HepG2 (cell line): ENCODE measurements at regions not wholly inside any gene's neighbourhood (a gene's known extent, or its start where the extent isn't known, plus 50 kb on each side); places are given as distances from the start of the nearest gene placed in this dataset.

Experiments
- ATAC-seq: fragments of 200-7000 bp; cut with Tn5 transposase; 3 replicates; pipeline ENCODE4 v1.9.1; 2020; ENCODE audit warnings: mild to moderate bottlenecking, moderate library complexity
- BruUV-seq: library from RNA; stranded (reverse); fragments of 400-500 nt; replicated peaks from 2 replicates; lab custom pipeline; 2021; lab: Mats Ljungman, UMichigan
- CTCF ChIA-PET: fragments of 300-600 bp; formaldehyde crosslinking; extraction: SDS; loops from one replicate; lab custom pipeline; 2021; ENCODE audit warnings: low total read pairs, inconsistent platforms, low intra/inter-chr PET ratio; lab: Yijun Ruan, JAX
- POLR2A ChIA-PET: fragments of 350-600 bp; sonication (Branson Sonifier 250); formaldehyde crosslinking; loops from one replicate; lab custom pipeline; 2020; ENCODE audit warnings: antibody characterized with exemption, inconsistent platforms; lab: Yijun Ruan, JAX
- DNase-seq: peaks from one replicate; pipeline ENCODE4 v3.0.0-alpha.2; 2015; ENCODE audit warnings: low spot score
- FAIRE-seq: peaks from 3 replicates; lab custom pipeline; 2011; peaks lifted over from hg19 to GRCh38; lab: Jason Lieb, UNC
- H2AFZ ChIP-seq: one replicate; pipeline ENCODE4 v1.6.1; 2011; ENCODE audit warnings: low read length, inconsistent platforms
- H3K27ac ChIP-seq: fragments of 300-600 bp; 3 replicates; pipeline ENCODE4 v1.8.0; 2011; ENCODE audit warnings: mixed run types, mild to moderate bottlenecking, mixed read lengths, low read length, inconsistent platforms; ENCODE audit not compliant: insufficient read depth; ENCODE audit errors: extremely low read length
- H3K27me3 ChIP-seq, 2 experiments: fragments of 200-600 bp in 1 of 2; 2 replicates in 1 of 2; 3 replicates in 1 of 2; pipeline versions ENCODE4 v1.6.0 to v1.8.0; 2011; ENCODE audit warnings: low read length in 2 of 2, mild to moderate bottlenecking in 2 of 2, moderate library complexity in 2 of 2, inconsistent platforms in 1 of 2; ENCODE audit not compliant: insufficient read depth in 2 of 2, control insufficient read depth in 1 of 2
- H3K36me3 ChIP-seq, 2 experiments: fragments of 200-600 bp in 1 of 2; replicated peaks in 1 of 2; 2 replicates in 1 of 2; 3 replicates in 1 of 2; pipeline versions ENCODE4 v1.5.1 to v1.8.0; 2011; ENCODE audit warnings: low read length in 2 of 2, inconsistent platforms in 1 of 2; ENCODE audit not compliant: insufficient read depth in 2 of 2, control insufficient read depth in 1 of 2
- H3K4me1 ChIP-seq: 2 replicates; pipeline ENCODE4 v1.5.1; 2012; ENCODE audit warnings: low read length, inconsistent platforms; ENCODE audit not compliant: insufficient read depth
- H3K4me2 ChIP-seq: 2 replicates; pipeline ENCODE4 v1.6.0; 2011; ENCODE audit warnings: low read depth, low read length, inconsistent platforms
- H3K4me3 ChIP-seq, 3 experiments: fragments of 200-600 bp in 1 of 3; sonication (generic), shearing (Covaris generic) in 1 of 3; replicated peaks in 1 of 3; 2 replicates each; pipeline ENCODE4 v1.5.1; 2011 to 2016; ENCODE audit warnings: low read length in 3 of 3, inconsistent platforms in 2 of 3, low read depth in 2 of 3, mild to moderate bottlenecking in 2 of 3, control low read depth in 1 of 3, mixed read lengths in 1 of 3; ENCODE audit not compliant: insufficient read depth in 1 of 3
- H3K79me2 ChIP-seq: one replicate; pipeline ENCODE4 v1.6.1; 2011; ENCODE audit warnings: low read length, inconsistent platforms; ENCODE audit not compliant: insufficient read depth
- H3K9ac ChIP-seq: 2 replicates; pipeline ENCODE4 v1.6.0; 2011; ENCODE audit warnings: mild to moderate bottlenecking, low read depth, low read length, inconsistent platforms; ENCODE audit not compliant: insufficient read depth
- H3K9me3 ChIP-seq: 2 replicates; pipeline ENCODE4 v1.5.1; 2012; ENCODE audit warnings: mild to moderate bottlenecking, low read length
- H4K20me1 ChIP-seq: 2 replicates; pipeline ENCODE4 v1.6.0; 2011; ENCODE audit warnings: inconsistent platforms, mild to moderate bottlenecking, low read length, moderate library complexity; ENCODE audit not compliant: insufficient read depth
- ADNP ChIP-seq: sonication (generic); formaldehyde crosslinking; IDR thresholded peaks from 2 replicates; pipeline ENCODE4 v1.4.0; 2020; ENCODE audit warnings: missing genetic modification reagents
- ATF7 ChIP-seq, 2 experiments: fragments of 450-650 bp in 1 of 2; sonication (generic) in 1 of 2; formaldehyde crosslinking in 1 of 2; IDR thresholded peaks; 2 replicates each; pipeline versions ENCODE4 v1.4.0 to v1.6.1; 2016 to 2020; ENCODE audit warnings: antibody characterized with exemption in 1 of 2, mild to moderate bottlenecking in 1 of 2, missing genetic modification reagents in 1 of 2
- DRAP1 ChIP-seq: IDR thresholded peaks from 2 replicates; pipeline ENCODE4 v1.6.1; 2016; ENCODE audit warnings: missing genetic modification reagents, missing compliant biosample characterization
- HMG20A ChIP-seq: IDR thresholded peaks from 2 replicates; pipeline ENCODE4 v1.6.1; 2016; ENCODE audit warnings: borderline replicate concordance
- HNF4A ChIP-seq: sonication (generic); formaldehyde crosslinking; IDR thresholded peaks from 2 replicates; pipeline ENCODE4 v1.4.0; 2020; ENCODE audit warnings: missing genetic modification reagents
- HNRNPH1 ChIP-seq: fragments of 200-400 bp; formaldehyde crosslinking; optimal IDR thresholded peaks from 2 replicates; pipeline ENCODE3; 2017; ENCODE audit warnings: mild to moderate bottlenecking, low read depth, low read length
- KAT2B ChIP-seq: fragments of 150-350 bp; IDR thresholded peaks from 2 replicates; pipeline ENCODE4 v1.6.1; 2014; ENCODE audit warnings: low read depth, low read length, borderline replicate concordance
- KAT7 ChIP-seq: IDR thresholded peaks from 2 replicates; pipeline ENCODE4 v1.6.1; 2018; ENCODE audit warnings: borderline replicate concordance, missing compliant biosample characterization
- MYPOP ChIP-seq: sonication (generic); formaldehyde crosslinking; IDR thresholded peaks from 2 replicates; pipeline ENCODE4 v1.8.1; 2023; ENCODE audit warnings: mild to moderate bottlenecking, moderate library complexity, missing genetic modification reagents
- NR2C2 ChIP-seq: sonication (generic); formaldehyde crosslinking; IDR thresholded peaks from 2 replicates; pipeline ENCODE4 v1.4.0; 2020; ENCODE audit warnings: missing genetic modification reagents, mild to moderate bottlenecking, moderate library complexity, borderline replicate concordance
- PHF5A ChIP-seq: IDR thresholded peaks from one replicate; pipeline ENCODE4 v1.6.1; 2018; ENCODE audit warnings: low read depth, missing genetic modification reagents; ENCODE audit not compliant: unreplicated experiment
- RARG ChIP-seq: sonication (generic); formaldehyde crosslinking; IDR thresholded peaks from 2 replicates; pipeline ENCODE4 v1.4.0; 2020; ENCODE audit warnings: low read depth, mild to moderate bottlenecking, missing genetic modification reagents
- TMF1 ChIP-seq: sonication (generic); formaldehyde crosslinking; IDR thresholded peaks from 2 replicates; pipeline ENCODE4 v1.8.1; 2022; ENCODE audit warnings: low read depth, missing genetic modification reagents
- ZFP36 ChIP-seq: fragments of 150-350 bp; IDR thresholded peaks from 2 replicates; pipeline ENCODE4 v1.6.1; 2018; ENCODE audit warnings: borderline replicate concordance, low read length, low read depth; ENCODE audit not compliant: partially characterized antibody
- ZNF124 ChIP-seq: sonication (generic); formaldehyde crosslinking; IDR thresholded peaks from 2 replicates; pipeline ENCODE4 v1.4.0; 2020; ENCODE audit warnings: missing genetic modification reagents
- ZNF589 ChIP-seq: sonication (generic); formaldehyde crosslinking; conservative IDR thresholded peaks from 2 replicates; pipeline ENCODE4 v1.8.0; 2022; ENCODE audit warnings: mild to moderate bottlenecking, moderate library complexity, missing genetic modification reagents
- WGBS: methylation state at CpG from one replicate; pipeline ENCODE4 v1.1.6; 2017; ENCODE audit warnings: low lambda C conversion rate; 5-methylcytosine and 5-hydroxymethylcytosine counted together
- in situ Hi-C: cut with HindIII; loops from 2 replicates; pipeline ENCODE4 v1.10.0; 2017; ENCODE audit warnings: low pct_unique_long_range_greater_than_20kb; ENCODE audit not compliant: extremely low pct_ligation_motif_present
- intact Hi-C: fragments of 100-400 bp; cut with micrococcal nuclease; formaldehyde crosslinking; loops from one replicate; pipeline ENCODE4 v1.10.0; 2022; ENCODE audit not compliant: unreplicated experiment
- TF ChIP-seq, protein P1 (sequence below): sonication (generic); formaldehyde crosslinking; IDR thresholded peaks from 2 replicates; pipeline ENCODE4 v1.8.1; 2022; ENCODE audit warnings: low read depth, mild to moderate bottlenecking, missing genetic modification reagents
- TF ChIP-seq, protein P2 (sequence below): sonication (generic); formaldehyde crosslinking; IDR thresholded peaks from 2 replicates; pipeline ENCODE4 v1.4.0; 2020; ENCODE audit warnings: missing genetic modification reagents, borderline replicate concordance
- TF ChIP-seq, protein P3 (sequence below): sonication (generic); formaldehyde crosslinking; IDR thresholded peaks from 2 replicates; pipeline ENCODE4 v1.5.1; 2020; ENCODE audit warnings: mild to moderate bottlenecking, moderate library complexity, missing genetic modification reagents

GRCh38 chr20:24368253-24368652, 101.2 kb upstream of the SYNDIG1 start:
- ATAC-seq (no peak), FAIRE-seq (no peak), DNase-seq (no peak)
- no peaks in the 10 kb centered on the region for H3K79me2 ChIP-seq
- TF ChIP-seq ADNP (CRISPR knock-in tag) (no peak), ZNF124 (no peak), RARG (CRISPR knock-in tag) (no peak), HNRNPH1 (no peak), HMG20A (CRISPR knock-in tag) (no peak), ATF7 (IDR thresholded peaks at IDR 0.05) (no peak), ATF7 (CRISPR knock-in tag; IDR thresholded peaks at IDR 0.05) (no peak), ZNF589 (CRISPR knock-in tag) (no peak), PHF5A (CRISPR knock-in tag) (no peak), TMF1 (CRISPR knock-in tag) (no peak), ZFP36 (no peak), HNF4A (CRISPR knock-in tag) (no peak), NR2C2 (CRISPR knock-in tag) (no peak), KAT2B (no peak), KAT7 (CRISPR knock-in tag) (no peak), MYPOP (CRISPR knock-in tag) (no peak), DRAP1 (CRISPR knock-in tag) (no peak)
- TF ChIP-seq, protein P1, sequence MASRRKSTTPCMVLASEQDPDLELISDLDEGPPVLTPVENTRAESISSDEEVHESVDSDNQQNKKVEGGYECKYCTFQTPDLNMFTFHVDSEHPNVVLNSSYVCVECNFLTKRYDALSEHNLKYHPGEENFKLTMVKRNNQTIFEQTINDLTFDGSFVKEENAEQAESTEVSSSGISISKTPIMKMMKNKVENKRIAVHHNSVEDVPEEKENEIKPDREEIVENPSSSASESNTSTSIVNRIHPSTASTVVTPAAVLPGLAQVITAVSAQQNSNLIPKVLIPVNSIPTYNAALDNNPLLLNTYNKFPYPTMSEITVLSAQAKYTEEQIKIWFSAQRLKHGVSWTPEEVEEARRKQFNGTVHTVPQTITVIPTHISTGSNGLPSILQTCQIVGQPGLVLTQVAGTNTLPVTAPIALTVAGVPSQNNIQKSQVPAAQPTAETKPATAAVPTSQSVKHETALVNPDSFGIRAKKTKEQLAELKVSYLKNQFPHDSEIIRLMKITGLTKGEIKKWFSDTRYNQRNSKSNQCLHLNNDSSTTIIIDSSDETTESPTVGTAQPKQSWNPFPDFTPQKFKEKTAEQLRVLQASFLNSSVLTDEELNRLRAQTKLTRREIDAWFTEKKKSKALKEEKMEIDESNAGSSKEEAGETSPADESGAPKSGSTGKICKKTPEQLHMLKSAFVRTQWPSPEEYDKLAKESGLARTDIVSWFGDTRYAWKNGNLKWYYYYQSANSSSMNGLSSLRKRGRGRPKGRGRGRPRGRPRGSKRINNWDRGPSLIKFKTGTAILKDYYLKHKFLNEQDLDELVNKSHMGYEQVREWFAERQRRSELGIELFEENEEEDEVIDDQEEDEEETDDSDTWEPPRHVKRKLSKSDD (CRISPR knock-in tag): no peak
- TF ChIP-seq, protein P2, sequence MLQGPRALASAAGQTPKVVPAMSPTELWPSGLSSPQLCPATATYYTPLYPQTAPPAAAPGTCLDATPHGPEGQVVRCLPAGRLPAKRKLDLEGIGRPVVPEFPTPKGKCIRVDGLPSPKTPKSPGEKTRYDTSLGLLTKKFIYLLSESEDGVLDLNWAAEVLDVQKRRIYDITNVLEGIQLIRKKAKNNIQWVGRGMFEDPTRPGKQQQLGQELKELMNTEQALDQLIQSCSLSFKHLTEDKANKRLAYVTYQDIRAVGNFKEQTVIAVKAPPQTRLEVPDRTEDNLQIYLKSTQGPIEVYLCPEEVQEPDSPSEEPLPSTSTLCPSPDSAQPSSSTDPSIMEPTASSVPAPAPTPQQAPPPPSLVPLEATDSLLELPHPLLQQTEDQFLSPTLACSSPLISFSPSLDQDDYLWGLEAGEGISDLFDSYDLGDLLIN (CRISPR knock-in tag): no peak
- TF ChIP-seq, protein P3, sequence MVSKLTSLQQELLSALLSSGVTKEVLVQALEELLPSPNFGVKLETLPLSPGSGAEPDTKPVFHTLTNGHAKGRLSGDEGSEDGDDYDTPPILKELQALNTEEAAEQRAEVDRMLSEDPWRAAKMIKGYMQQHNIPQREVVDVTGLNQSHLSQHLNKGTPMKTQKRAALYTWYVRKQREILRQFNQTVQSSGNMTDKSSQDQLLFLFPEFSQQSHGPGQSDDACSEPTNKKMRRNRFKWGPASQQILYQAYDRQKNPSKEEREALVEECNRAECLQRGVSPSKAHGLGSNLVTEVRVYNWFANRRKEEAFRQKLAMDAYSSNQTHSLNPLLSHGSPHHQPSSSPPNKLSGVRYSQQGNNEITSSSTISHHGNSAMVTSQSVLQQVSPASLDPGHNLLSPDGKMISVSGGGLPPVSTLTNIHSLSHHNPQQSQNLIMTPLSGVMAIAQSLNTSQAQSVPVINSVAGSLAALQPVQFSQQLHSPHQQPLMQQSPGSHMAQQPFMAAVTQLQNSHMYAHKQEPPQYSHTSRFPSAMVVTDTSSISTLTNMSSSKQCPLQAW (CRISPR knock-in tag): no peak
- H3K27ac ChIP-seq: no peak overlapping the region
- peaks cover 3% of the 10 kb centered on the region; the same call in 1 of the 2 replicates for H3K9me3 ChIP-seq
- H3K9ac ChIP-seq: no peak overlapping the region
- ChIA-PET CTCF (no interaction called here), POLR2A (no interaction called here)
- in situ Hi-C loops (no loop called here), intact Hi-C loops (no loop called here)
- H2AFZ ChIP-seq: no peak overlapping the region
- H4K20me1 ChIP-seq: no peaks in the 10 kb centered on the region
- peaks cover 0 to 16% of the 10 kb centered on the region in 2 experiments; a peak in 3 of 5 replicates for H3K27me3 ChIP-seq
- BruUV-seq: no TSS peak
- H3K4me2 ChIP-seq: no peak overlapping the region
- no peaks in the 10 kb centered on the region for H3K36me3 ChIP-seq
- H3K4me1 ChIP-seq: peaks cover 6% of the 10 kb centered on the region
- no peak overlapping the region for H3K4me3 ChIP-seq
- 28% methylated on average over 4 of the region's 4 CpGs for WGBS
